A549 (cell line): ENCODE measurements at regions not wholly inside any gene's neighbourhood (a gene's known extent, or its start where the extent isn't known, plus 50 kb on each side); places are given as distances from the start of the nearest gene placed in this dataset.

Experiments used
- ATAC-seq, 2 experiments: fragments of 200-7000 bp in 1 of 2; fragments of >200 bp in 1 of 2; cut with Nextera tagmentation in 1 of 2; cut with Tn5 transposase in 1 of 2; 3 replicates each; pipeline versions ENCODE4 v1.8.0 to v1.9.1; 2018 to 2020; ENCODE audit warnings: mild to moderate bottlenecking in 1 of 2, moderate library complexity in 1 of 2
- CTCF ChIA-PET: fragments of 300-600 bp; sonication (Branson Sonifier 250); formaldehyde crosslinking; extraction: SDS; loops from one replicate; lab custom pipeline; 2021; ENCODE audit warnings: antibody characterized with exemption, inconsistent platforms; lab: Yijun Ruan, JAX
- POLR2A ChIA-PET: fragments of 350-600 bp; formaldehyde crosslinking; extraction: SDS; loops from one replicate; lab custom pipeline; 2021; ENCODE audit warnings: antibody characterized with exemption, inconsistent platforms; lab: Yijun Ruan, JAX
- DNase-seq, 2 experiments: peaks; one replicate each; pipeline versions ENCODE4 v3.0.0 to v3.0.0-alpha.2; 2011 to 2016; ENCODE audit warnings: low read depth in 1 of 2, low spot score in 1 of 2
- FAIRE-seq: peaks from 2 replicates; lab custom pipeline; 2011; peaks lifted over from hg19 to GRCh38; lab: Jason Lieb, UNC
- H3K27ac ChIP-seq, 2 experiments: fragments of >200 bp; sonication (Bioruptor Twin); formaldehyde crosslinking; 3 replicates each; pipeline ENCODE4 v1.5.1; 2016 to 2017
- H3K4me1 ChIP-seq: fragments of >200 bp; sonication (Bioruptor Twin); formaldehyde crosslinking; 3 replicates; pipeline ENCODE4 v1.6.1; 2016
- H3K4me2 ChIP-seq: fragments of >200 bp; sonication (Bioruptor Twin); formaldehyde crosslinking; 3 replicates; pipeline ENCODE4 v1.6.1; 2016
- H3K4me3 ChIP-seq: fragments of >200 bp; sonication (Bioruptor Twin); formaldehyde crosslinking; 3 replicates; pipeline ENCODE4 v1.5.1; 2016
- H3K9me3 ChIP-seq: fragments of >200 bp; sonication (Bioruptor Twin); formaldehyde crosslinking; 3 replicates; pipeline ENCODE4 v1.6.1; 2016
- CEBPB ChIP-seq, 2 experiments: fragments of >200 bp in 1 of 2; sonication (Bioruptor Twin) in 1 of 2; formaldehyde crosslinking in 1 of 2; IDR thresholded peaks; 2 replicates each; pipeline ENCODE4 v1.6.1; 2012 to 2016
- CHD2 ChIP-seq: fragments of 150-350 bp; IDR thresholded peaks from 2 replicates; pipeline ENCODE4 v1.6.1; 2014; ENCODE audit warnings: low read length; ENCODE audit not compliant: partially characterized antibody
- CHD4 ChIP-seq: fragments of 200-600 bp; sonication (generic); IDR thresholded peaks from 2 replicates; pipeline ENCODE4 v1.6.1; 2016; ENCODE audit warnings: antibody characterized with exemption, mild to moderate bottlenecking, borderline replicate concordance
- EHF ChIP-seq: fragments of 250-450 bp; sonication (Bioruptor Pico); IDR thresholded peaks from 2 replicates; pipeline ENCODE4 v1.5.0; 2020; ENCODE audit warnings: mild to moderate bottlenecking
- EP300 ChIP-seq, 2 experiments: fragments of >200 bp; sonication (Bioruptor Twin); formaldehyde crosslinking; IDR thresholded peaks; 2 replicates in 1 of 2; 3 replicates in 1 of 2; pipeline ENCODE4 v1.6.1; 2016 to 2017
- ESRRA ChIP-seq: fragments of 150-350 bp; IDR thresholded peaks from 2 replicates; pipeline ENCODE4 v1.6.1; 2014; ENCODE audit warnings: mild to moderate bottlenecking, low read length, borderline replicate concordance
- FOSB ChIP-seq: fragments of 250-450 bp; sonication (Bioruptor Pico); IDR thresholded peaks from 2 replicates; pipeline ENCODE4 v1.5.0; 2020; ENCODE audit warnings: mild to moderate bottlenecking, moderate library complexity
- FOXS1 ChIP-seq: fragments of 250-450 bp; sonication (Bioruptor Pico); IDR thresholded peaks from 2 replicates; pipeline ENCODE4 v1.5.0; 2020; ENCODE audit warnings: mild to moderate bottlenecking, moderate library complexity
- GATA3 ChIP-seq: IDR thresholded peaks from 2 replicates; pipeline ENCODE4 v1.6.1; 2012; ENCODE audit warnings: borderline replicate concordance
- HDAC2 ChIP-seq: fragments of 200-600 bp; sonication (generic); IDR thresholded peaks from 2 replicates; pipeline ENCODE4 v1.6.1; 2016
- HOXB13 ChIP-seq: fragments of 250-450 bp; sonication (Bioruptor Pico); IDR thresholded peaks from 2 replicates; pipeline ENCODE4 v1.5.0; 2020; ENCODE audit warnings: low read depth, mild to moderate bottlenecking, moderate library complexity
- JUN ChIP-seq, 2 experiments: fragments of >200 bp; sonication (Bioruptor Twin); formaldehyde crosslinking; IDR thresholded peaks; 2 replicates in 1 of 2; 3 replicates in 1 of 2; pipeline ENCODE4 v1.6.1; 2016 to 2017
- JUNB ChIP-seq: fragments of >200 bp; sonication (Bioruptor Twin); formaldehyde crosslinking; IDR thresholded peaks from 2 replicates; pipeline ENCODE4 v1.6.1; 2016
- MYC ChIP-seq: IDR thresholded peaks from 2 replicates; pipeline ENCODE4 v1.6.1; 2012; ENCODE audit warnings: mild to moderate bottlenecking, inconsistent platforms, low read length, improper control_type of control experiment, borderline replicate concordance
- NR3C1 ChIP-seq: fragments of >200 bp; sonication (Bioruptor Twin); formaldehyde crosslinking; IDR thresholded peaks from 3 replicates; pipeline ENCODE4 v1.6.1; 2017
- PHF8 ChIP-seq: fragments of 200-600 bp; sonication (generic); IDR thresholded peaks from 2 replicates; pipeline ENCODE4 v1.6.1; 2016; ENCODE audit warnings: low read depth, mild to moderate bottlenecking, antibody characterized with exemption, moderate library complexity, borderline replicate concordance
- POLR2AphosphoS2 ChIP-seq: conservative IDR thresholded peaks from 2 replicates; pipeline ENCODE4 v1.6.1; 2012; ENCODE audit warnings: low read length, improper control_type of control experiment, inconsistent platforms
- RAD21 ChIP-seq, 2 experiments: fragments of >200 bp in 1 of 2; sonication (Bioruptor Twin) in 1 of 2; formaldehyde crosslinking in 1 of 2; IDR thresholded peaks in 1 of 2; conservative IDR thresholded peaks in 1 of 2; 2 replicates in 1 of 2; 3 replicates in 1 of 2; pipeline ENCODE4 v1.6.1; 2012 to 2018; ENCODE audit warnings: inconsistent platforms in 1 of 2
- RFX5 ChIP-seq: fragments of 450-650 bp; IDR thresholded peaks from 2 replicates; pipeline ENCODE4 v1.7.1; 2014; ENCODE audit warnings: antibody characterized with exemption, mild to moderate bottlenecking, moderate library complexity
- SMC3 ChIP-seq: fragments of >200 bp; sonication (Bioruptor Twin); formaldehyde crosslinking; IDR thresholded peaks from 3 replicates; pipeline ENCODE4 v1.6.1; 2018; ENCODE audit warnings: inconsistent platforms
- TP53 ChIP-seq: fragments of 250-450 bp; sonication (Bioruptor Pico); IDR thresholded peaks from 2 replicates; pipeline ENCODE4 v1.5.0; 2021; ENCODE audit warnings: mild to moderate bottlenecking, moderate library complexity
- ZNF302 ChIP-seq: fragments of 250-450 bp; sonication (Bioruptor Pico); IDR thresholded peaks from 2 replicates; pipeline ENCODE4 v1.9.0; 2021; ENCODE audit warnings: inconsistent platforms, mild to moderate bottlenecking, moderate library complexity
- ZSCAN20 ChIP-seq: fragments of 250-450 bp; sonication (Bioruptor Pico); IDR thresholded peaks from 2 replicates; pipeline ENCODE4 v1.8.0; 2022; ENCODE audit warnings: mild to moderate bottlenecking, moderate library complexity
- WGBS: methylation state at CpG from one replicate; pipeline ENCODE4 v1.1.6; 2017; ENCODE audit errors: missing lambda C conversion rate; 5-methylcytosine and 5-hydroxymethylcytosine counted together
- TF ChIP-seq, protein P1 (sequence below): fragments of 250-450 bp; sonication (Bioruptor Pico); IDR thresholded peaks from 2 replicates; pipeline ENCODE4 v1.5.0; 2020; ENCODE audit warnings: low read depth, mild to moderate bottlenecking, moderate library complexity
- TF ChIP-seq, protein P2 (sequence below): IDR thresholded peaks from 2 replicates; pipeline ENCODE4 v1.6.1; 2012
- TF ChIP-seq, protein P3 (sequence below): fragments of 250-450 bp; sonication (Bioruptor Pico); IDR thresholded peaks from 2 replicates; pipeline ENCODE4 v1.5.0; 2021; ENCODE audit warnings: mild to moderate bottlenecking, moderate library complexity, borderline replicate concordance

DNA sequence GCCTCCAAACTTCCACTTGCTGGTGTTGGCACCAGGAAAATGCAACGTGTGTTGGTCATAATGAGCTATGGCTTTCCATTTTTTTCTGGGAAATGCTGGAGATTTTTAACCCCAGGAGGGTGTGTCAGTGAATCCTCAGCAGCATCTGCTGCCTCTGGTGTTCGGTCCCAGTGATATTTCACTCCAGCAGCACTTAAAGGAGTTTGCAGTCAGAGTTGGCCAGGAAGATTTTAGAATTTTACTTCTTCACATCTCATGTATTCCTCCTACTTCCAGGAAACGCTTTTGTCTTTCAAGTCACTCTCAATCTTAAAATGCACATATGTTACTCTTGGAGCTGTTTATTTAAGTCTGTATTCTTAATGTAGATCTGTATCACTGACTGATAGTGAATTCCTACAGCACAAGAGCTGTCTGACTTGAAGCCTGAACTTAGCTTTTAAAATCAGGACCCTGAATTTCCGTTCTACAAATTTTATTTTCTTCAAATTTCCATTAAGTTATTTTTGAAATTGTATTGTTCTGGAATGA is 903.4 kb upstream of the SLC10A2 start (continued):
- TF ChIP-seq CHD4 (no peak), ZSCAN20 (CRISPR knock-in tag) (no peak), CEBPB (IDR thresholded peaks at IDR 0.05) (no peak)

DNA sequence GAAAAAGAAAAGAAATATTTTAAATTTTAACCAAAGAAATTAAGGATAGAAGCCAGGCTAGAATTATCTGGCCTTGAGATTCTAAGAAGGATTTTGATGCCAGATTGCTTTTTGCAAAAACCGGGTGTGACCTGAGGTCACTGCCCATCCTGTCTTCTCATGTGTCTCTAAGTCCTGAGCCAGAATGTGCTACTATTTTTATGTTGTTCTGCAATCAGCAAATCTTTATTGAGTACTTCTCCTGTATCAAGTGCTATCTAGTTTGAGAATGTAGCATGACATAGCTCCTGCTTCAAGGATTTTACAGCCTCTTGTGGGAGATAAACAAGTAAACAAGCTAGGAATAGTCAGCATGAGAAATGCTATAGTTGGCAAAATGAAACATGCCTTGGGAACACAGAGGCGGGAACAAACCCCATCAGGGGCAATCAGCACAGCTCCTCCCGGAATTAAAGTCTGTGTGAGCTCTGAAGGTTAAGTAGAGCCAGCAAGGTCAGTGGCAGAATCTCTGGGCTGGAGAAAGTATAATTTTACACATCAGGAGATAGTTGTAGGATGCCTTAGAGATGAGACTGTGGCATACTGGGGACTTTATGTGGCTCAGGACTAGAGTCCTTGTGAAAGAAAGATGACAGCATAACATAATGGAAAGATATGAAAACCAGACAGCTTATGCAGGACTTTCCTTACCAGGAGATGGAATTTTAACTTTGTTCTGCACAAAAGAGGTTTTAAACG is 899.5 kb upstream of the SLC10A2 start:
- Histone ChIP-seq H3K4me3 (no peak overlapping the region), H3K27ac (no peak overlapping the region), H3K4me2 (no peak overlapping the region), H3K9me3 (no peaks in the 10 kb centered on the region), H3K4me1 (no peaks in the 10 kb centered on the region)
- TF ChIP-seq TP53 (CRISPR knock-in tag) (no peak), JUN (IDR thresholded peaks at IDR 0.05) (no peak), ESRRA (no peak), EP300 (IDR thresholded peaks at IDR 0.05) (no peak), RAD21 (conservative IDR thresholded peaks at IDR 0.05 in 1 of 2, IDR thresholded peaks at IDR 0.05 in 1 of 2) (no peak), NR3C1 (no peak), ZSCAN20 (CRISPR knock-in tag) (no peak), SMC3 (no peak), HDAC2 (no peak), JUNB (no peak), FOSB (CRISPR knock-in tag) (no peak), GATA3 (no peak), PHF8 (no peak), MYC (no peak)
- TF ChIP-seq, protein P1, sequence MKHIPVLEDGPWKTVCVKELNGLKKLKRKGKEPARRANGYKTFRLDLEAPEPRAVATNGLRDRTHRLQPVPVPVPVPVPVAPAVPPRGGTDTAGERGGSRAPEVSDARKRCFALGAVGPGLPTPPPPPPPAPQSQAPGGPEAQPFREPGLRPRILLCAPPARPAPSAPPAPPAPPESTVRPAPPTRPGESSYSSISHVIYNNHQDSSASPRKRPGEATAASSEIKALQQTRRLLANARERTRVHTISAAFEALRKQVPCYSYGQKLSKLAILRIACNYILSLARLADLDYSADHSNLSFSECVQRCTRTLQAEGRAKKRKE, result no peak
- TF ChIP-seq, protein P2, sequence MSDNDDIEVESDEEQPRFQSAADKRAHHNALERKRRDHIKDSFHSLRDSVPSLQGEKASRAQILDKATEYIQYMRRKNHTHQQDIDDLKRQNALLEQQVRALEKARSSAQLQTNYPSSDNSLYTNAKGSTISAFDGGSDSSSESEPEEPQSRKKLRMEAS, result no peak
- TF ChIP-seq, protein P3, sequence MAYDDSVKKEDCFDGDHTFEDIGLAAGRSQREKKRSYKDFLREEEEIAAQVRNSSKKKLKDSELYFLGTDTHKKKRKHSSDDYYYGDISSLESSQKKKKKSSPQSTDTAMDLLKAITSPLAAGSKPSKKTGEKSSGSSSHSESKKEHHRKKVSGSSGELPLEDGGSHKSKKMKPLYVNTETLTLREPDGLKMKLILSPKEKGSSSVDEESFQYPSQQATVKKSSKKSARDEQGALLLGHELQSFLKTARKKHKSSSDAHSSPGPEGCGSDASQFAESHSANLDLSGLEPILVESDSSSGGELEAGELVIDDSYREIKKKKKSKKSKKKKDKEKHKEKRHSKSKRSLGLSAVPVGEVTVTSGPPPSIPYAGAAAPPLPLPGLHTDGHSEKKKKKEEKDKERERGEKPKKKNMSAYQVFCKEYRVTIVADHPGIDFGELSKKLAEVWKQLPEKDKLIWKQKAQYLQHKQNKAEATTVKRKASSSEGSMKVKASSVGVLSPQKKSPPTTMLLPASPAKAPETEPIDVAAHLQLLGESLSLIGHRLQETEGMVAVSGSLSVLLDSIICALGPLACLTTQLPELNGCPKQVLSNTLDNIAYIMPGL (CRISPR knock-in tag), result no peak
- WGBS, result 3% methylated on average over 4 of the region's 4 CpGs
- ChIA-PET POLR2A (no interaction called here), CTCF (no interaction called here)
- ATAC-seq (no peak), FAIRE-seq (no peak), DNase-seq (no peak)

DNA sequence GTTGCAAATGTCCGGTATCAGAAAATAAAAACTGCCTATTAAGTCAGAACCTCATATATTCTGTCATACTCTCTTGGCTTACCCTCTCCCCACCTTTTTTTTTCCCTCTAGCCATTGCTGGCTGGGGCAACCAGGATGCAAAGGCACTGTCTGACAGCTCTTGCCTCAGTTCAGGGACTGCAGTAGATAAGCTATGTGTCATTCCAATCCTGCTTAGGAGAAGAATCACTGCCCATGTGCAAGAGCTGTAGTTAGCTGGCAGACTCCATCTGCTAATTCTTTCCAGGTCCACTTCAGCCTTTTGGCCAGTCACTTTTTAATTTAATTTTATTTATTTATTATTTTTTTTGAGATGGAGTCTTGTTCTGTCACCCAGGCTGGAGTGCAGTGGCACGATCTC is 895.6 kb upstream of the SLC10A2 start:
- ChIA-PET CTCF (no interaction called here), POLR2A (no interaction called here)
- Histone ChIP-seq H3K4me2 (no peak overlapping the region), H3K4me1 (no peaks in the 10 kb centered on the region), H3K9me3 (no peaks in the 10 kb centered on the region), H3K27ac (no peak overlapping the region), H3K4me3 (no peak overlapping the region)
- 14% methylated on average over 2 of the region's 2 CpGs for WGBS
- no peak for TF ChIP-seq EHF
- no peak for TF ChIP-seq ESRRA
- TF ChIP-seq ZNF302 (CRISPR knock-in tag), result no peak
- no peak for TF ChIP-seq RFX5
- TF ChIP-seq NR3C1, result no peak
- no peak for TF ChIP-seq POLR2AphosphoS2
- no peak for TF ChIP-seq FOXS1
- TF ChIP-seq CHD2, result no peak
- TF ChIP-seq FOSB (CRISPR knock-in tag), result no peak
- no peak for TF ChIP-seq RAD21 (conservative IDR thresholded peaks at IDR 0.05 in 1 of 2, IDR thresholded peaks at IDR 0.05 in 1 of 2)
- TF ChIP-seq HOXB13 (CRISPR knock-in tag), result no peak
- no peak for FAIRE-seq
- no peak for ATAC-seq
- no peak for DNase-seq
